ENCODE measurements at regions not wholly inside any gene's neighbourhood (a gene's known extent, or its start where the extent isn't known, plus 50 kb on each side); places are given as distances from the start of the nearest gene placed in this dataset.

- no peak overlapping the region for H3K27ac Mint-ChIP-seq
- Histone ChIP-seq H3K36me3 (ENCODE audit: control insufficient read depth in 2 of 3, insufficient read depth in 3 of 3, low read length in 3 of 3) (no peaks in the 10 kb centered on the region), H3K27ac (ENCODE audit: low read depth, low read length) (no peak overlapping the region)
These were observed 89.4 kb downstream of the BARX1 start for GRCh38 chr9:93865716-93866115.

GRCh38 chr9:93865245-93865644, 89.9 kb downstream of the BARX1 start:
- no peaks in the 10 kb centered on the region for H3K36me3 ChIP-seq (ENCODE audit: control insufficient read depth in 2 of 3, insufficient read depth in 3 of 3, low read length in 3 of 3)
- ChIA-PET POLR2A (no interaction called here), CTCF (no interaction called here)
- peaks cover 0 to 4% (median 0%) of the 10 kb centered on the region in 7 donors for H3K4me1 Mint-ChIP-seq
- H3K9me3 Mint-ChIP-seq = peaks cover 0 to 2% (median 0%) of the 10 kb centered on the region in 11 donors
- peaks cover 5 to 31% (median 25%) of the 10 kb centered on the region in 5 donors for H3K27me3 Mint-ChIP-seq
- intact Hi-C loops (cut with micrococcal nuclease) = no loop called here
- H3K27me3 ChIP-seq (ENCODE audit: control insufficient read depth in 2 of 2, insufficient read depth in 2 of 2, low read length in 2 of 2) = no peaks in the 10 kb centered on the region
- H3K9me3 ChIP-seq (ENCODE audit: control insufficient read depth in 2 of 3, low read length in 3 of 3) = no peaks in the 10 kb centered on the region
- peaks cover 0 to 4% (median 0%) of the 10 kb centered on the region in 5 donors for H3K36me3 Mint-ChIP-seq
- no peak overlapping the region for H3K27ac Mint-ChIP-seq
- H3K4me3 Mint-ChIP-seq = no peak overlapping the region
- no peak overlapping the region for H3K27ac ChIP-seq (ENCODE audit: low read depth, low read length)
- no peak overlapping the region for H3K4me3 ChIP-seq (ENCODE audit: low read length)
- ATAC-seq = no peak
- H3K4me1 ChIP-seq (ENCODE audit: control insufficient read depth in 2 of 2, insufficient read depth in 2 of 2, low read length in 2 of 2) = no peaks in the 10 kb centered on the region
- DNase-seq = no peak

More at GRCh38 chr9:93865716-93866115, 89.4 kb downstream of the BARX1 start:
- Histone ChIP-seq H3K27me3 (ENCODE audit: control insufficient read depth in 2 of 2, insufficient read depth in 2 of 2, low read length in 2 of 2) (no peaks in the 10 kb centered on the region), H3K4me1 (ENCODE audit: control insufficient read depth in 2 of 2, insufficient read depth in 2 of 2, low read length in 2 of 2) (no peaks in the 10 kb centered on the region), H3K9me3 (ENCODE audit: control insufficient read depth in 2 of 3, low read length in 3 of 3) (no peaks in the 10 kb centered on the region), H3K4me3 (ENCODE audit: low read length) (no peak overlapping the region)
- Mint-ChIP-seq H3K9me3 (peaks cover 0 to 2% (median 0%) of the 10 kb centered on the region in 11 donors), H3K4me3 (no peak overlapping the region), H3K27me3 (peaks cover under 1 to 31% (median 20%) of the 10 kb centered on the region in 5 donors), H3K36me3 (peaks cover 0 to 4% (median 0%) of the 10 kb centered on the region in 5 donors), H3K4me1 (peaks cover 0 to under 1% (median 0%) of the 10 kb centered on the region in 7 donors)
- ATAC-seq = no peak
- intact Hi-C loops (cut with micrococcal nuclease) = no loop called here
- ChIA-PET POLR2A (no interaction called here), CTCF (no interaction called here)
- no peak for DNase-seq

DNA sequence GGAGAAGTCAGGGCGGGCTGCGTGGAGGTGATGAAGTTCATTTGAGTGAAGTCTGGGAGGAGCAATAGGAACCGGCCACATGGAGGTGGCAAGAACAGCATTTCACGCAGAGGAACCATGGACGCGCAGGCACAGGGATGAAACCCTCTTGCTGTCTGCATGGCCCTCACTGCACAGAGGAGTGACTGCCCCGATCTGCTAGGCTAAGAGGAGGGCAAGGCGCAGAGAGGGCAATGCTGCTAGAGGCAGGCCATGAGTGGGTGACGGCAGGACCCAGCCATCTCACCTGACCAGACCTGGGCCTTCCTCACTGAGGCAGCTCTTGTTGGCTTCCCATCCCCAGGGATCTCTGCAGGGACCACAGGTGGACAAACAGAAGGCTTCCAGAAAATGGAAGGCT, 90.3 kb downstream of the BARX1 start:
- Mint-ChIP-seq H3K9me3 (peaks cover 0 to 2% (median 0%) of the 10 kb centered on the region in 11 donors), H3K27me3 (peaks cover 9 to 34% (median 29%) of the 10 kb centered on the region in 5 donors), H3K4me1 (peaks cover 0 to 4% (median 0%) of the 10 kb centered on the region in 7 donors), H3K4me3 (no peak overlapping the region), H3K27ac (no peak overlapping the region), H3K36me3 (peaks cover 0 to 4% (median 0%) of the 10 kb centered on the region in 5 donors)
- Histone ChIP-seq H3K4me1 (ENCODE audit: control insufficient read depth in 2 of 2, insufficient read depth in 2 of 2, low read length in 2 of 2) (no peaks in the 10 kb centered on the region), H3K36me3 (ENCODE audit: control insufficient read depth in 2 of 3, insufficient read depth in 3 of 3, low read length in 3 of 3) (no peaks in the 10 kb centered on the region), H3K4me3 (ENCODE audit: low read length) (no peak overlapping the region), H3K27me3 (ENCODE audit: control insufficient read depth in 2 of 2, insufficient read depth in 2 of 2, low read length in 2 of 2) (no peaks in the 10 kb centered on the region), H3K9me3 (ENCODE audit: control insufficient read depth in 2 of 3, low read length in 3 of 3) (no peaks in the 10 kb centered on the region), H3K27ac (ENCODE audit: low read depth, low read length) (no peak overlapping the region)
- DNase-seq = no peak
- ChIA-PET CTCF (no interaction called here), POLR2A (no interaction called here)
- ATAC-seq = no peak
- intact Hi-C loops (cut with micrococcal nuclease) = no loop called here

DNA sequence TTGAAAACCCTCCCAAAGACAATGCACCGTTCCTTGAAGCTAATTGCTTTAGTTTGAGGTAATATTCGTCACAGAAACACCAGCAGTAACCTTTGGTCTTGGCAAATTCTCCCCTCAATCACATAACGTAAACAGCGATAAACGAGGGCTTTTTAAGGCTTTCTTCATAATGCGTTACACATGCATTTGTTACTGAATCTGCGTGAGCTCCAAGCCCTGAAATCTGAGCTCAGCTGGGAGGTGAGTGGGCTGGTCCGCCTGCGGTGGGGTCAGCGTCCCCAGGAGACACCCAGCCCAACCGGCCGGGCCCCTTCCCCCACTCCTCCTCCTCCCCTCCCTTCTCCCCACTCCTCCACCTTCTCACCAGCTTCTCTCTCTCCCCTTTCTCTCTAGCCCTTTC, 91.1 kb downstream of the BARX1 start:
- intact Hi-C loops (cut with micrococcal nuclease) = no loop called here
- ChIA-PET POLR2A (no interaction called here), CTCF (no interaction called here)
- no peaks in the 10 kb centered on the region for H3K4me1 ChIP-seq (ENCODE audit: control insufficient read depth in 2 of 2, insufficient read depth in 2 of 2, low read length in 2 of 2)
- no peaks in the 10 kb centered on the region for H3K27me3 ChIP-seq (ENCODE audit: control insufficient read depth in 2 of 2, insufficient read depth in 2 of 2, low read length in 2 of 2)
- ATAC-seq (no peak), DNase-seq (no peak)
- H3K27me3 Mint-ChIP-seq = peaks cover 16 to 38% (median 31%) of the 10 kb centered on the region in 5 donors
- no peak overlapping the region for H3K4me3 ChIP-seq (ENCODE audit: low read length)
- H3K27ac ChIP-seq (ENCODE audit: low read depth, low read length) = no peak overlapping the region
- peaks cover 0 to 3% (median 0%) of the 10 kb centered on the region in 11 donors for H3K9me3 Mint-ChIP-seq
- H3K36me3 ChIP-seq (ENCODE audit: control insufficient read depth in 2 of 3, insufficient read depth in 3 of 3, low read length in 3 of 3) = no peaks in the 10 kb centered on the region
- no peaks in the 10 kb centered on the region for H3K9me3 ChIP-seq (ENCODE audit: control insufficient read depth in 2 of 3, low read length in 3 of 3)
- no peak overlapping the region for H3K27ac Mint-ChIP-seq
- H3K4me3 Mint-ChIP-seq = no peak overlapping the region
- peaks cover 0 to 4% (median 0%) of the 10 kb centered on the region in 5 donors for H3K36me3 Mint-ChIP-seq
- H3K4me1 Mint-ChIP-seq = peaks cover 0 to 4% (median 0%) of the 10 kb centered on the region in 7 donors

DNA sequence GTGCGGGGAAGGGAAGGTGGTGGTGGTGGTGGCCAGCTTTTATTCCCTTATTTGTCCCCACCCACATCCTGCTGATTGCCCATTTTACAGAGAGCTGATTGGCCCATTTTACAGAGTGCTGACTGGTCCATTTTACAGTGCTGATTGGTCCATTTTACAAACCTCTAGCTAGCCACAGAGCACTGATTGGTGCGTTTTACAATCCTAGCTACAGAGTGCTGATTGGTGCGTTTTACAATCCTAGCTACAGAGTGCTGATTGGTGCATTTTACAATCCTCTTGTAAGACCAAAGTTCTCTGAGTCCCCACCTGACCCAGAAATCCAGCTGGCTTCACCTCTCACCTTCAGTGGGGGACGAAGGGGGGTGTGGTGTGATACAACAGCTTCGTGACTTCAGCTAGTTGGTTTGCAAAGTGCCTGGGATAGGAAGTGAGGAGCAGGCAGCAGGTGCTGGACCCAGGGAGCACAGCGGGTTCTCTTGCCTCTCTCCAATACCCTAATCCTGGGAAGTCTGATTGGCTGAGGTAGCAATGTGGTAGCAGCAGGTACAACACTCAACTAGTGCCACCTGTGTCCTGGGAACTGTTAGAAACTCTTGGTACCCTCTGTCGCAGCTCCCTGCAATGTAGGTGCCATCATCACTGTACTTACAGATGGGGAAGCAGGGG, 92.1 kb downstream of the BARX1 start:
- CTCF ChIA-PET = no interaction called here
- Mint-ChIP-seq H3K4me3 (no peak overlapping the region), H3K27me3 (peaks cover 24 to 46% (median 38%) of the 10 kb centered on the region in 5 donors), H3K4me1 (peaks cover 0 to 4% (median 0%) of the 10 kb centered on the region in 7 donors), H3K27ac (no peak overlapping the region), H3K36me3 (peaks cover 0 to 4% (median 0%) of the 10 kb centered on the region in 5 donors), H3K9me3 (peaks cover 0 to 4% (median 0%) of the 10 kb centered on the region in 11 donors)
- intact Hi-C loops (cut with micrococcal nuclease) = no loop called here
- no peak for DNase-seq
- POLR2A ChIA-PET = no interaction called here
- ATAC-seq = no peak
- Histone ChIP-seq H3K27me3 (ENCODE audit: control insufficient read depth in 2 of 2, insufficient read depth in 2 of 2, low read length in 2 of 2) (no peaks in the 10 kb centered on the region), H3K4me1 (ENCODE audit: control insufficient read depth in 2 of 2, insufficient read depth in 2 of 2, low read length in 2 of 2) (no peaks in the 10 kb centered on the region), H3K9me3 (ENCODE audit: control insufficient read depth in 2 of 3, low read length in 3 of 3) (no peaks in the 10 kb centered on the region), H3K36me3 (ENCODE audit: control insufficient read depth in 2 of 3, insufficient read depth in 3 of 3, low read length in 3 of 3) (no peaks in the 10 kb centered on the region), H3K27ac (ENCODE audit: low read depth, low read length) (no peak overlapping the region), H3K4me3 (ENCODE audit: low read length) (no peak overlapping the region)

DNA sequence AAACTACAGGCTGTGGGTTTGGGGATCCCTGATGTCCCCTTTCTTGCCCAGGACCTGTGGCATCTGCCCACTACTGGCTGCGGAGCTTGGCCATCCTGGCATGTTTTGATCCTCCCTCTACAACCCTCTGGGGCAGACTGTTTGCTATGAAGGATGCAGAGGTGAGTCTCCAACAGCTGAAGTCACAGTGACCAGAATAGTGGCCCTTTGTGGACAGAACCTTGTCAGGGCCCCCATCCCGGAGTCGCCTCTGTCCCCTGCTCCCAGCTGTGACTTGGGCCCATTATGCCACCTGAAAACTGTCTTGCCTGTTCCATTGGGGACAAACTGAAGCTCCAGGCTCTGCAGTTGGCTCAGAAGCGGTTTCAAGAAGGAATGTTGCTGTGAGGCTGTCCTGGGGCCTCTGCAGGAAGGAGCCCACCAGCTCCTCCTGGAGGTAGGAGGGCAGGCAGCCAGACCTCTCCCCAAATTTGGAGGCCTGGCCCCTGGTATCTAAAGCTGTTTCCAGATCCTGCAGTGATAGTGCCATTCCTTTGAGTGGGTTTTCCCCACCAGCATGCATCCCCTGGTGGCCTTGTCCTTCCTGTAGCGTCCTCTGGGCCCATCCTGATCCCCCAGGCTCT, 93.3 kb downstream of the BARX1 start:
- Histone ChIP-seq H3K27ac (ENCODE audit: low read depth, low read length) (no peak overlapping the region), H3K4me1 (ENCODE audit: control insufficient read depth in 2 of 2, insufficient read depth in 2 of 2, low read length in 2 of 2) (no peaks in the 10 kb centered on the region), H3K9me3 (ENCODE audit: control insufficient read depth in 2 of 3, low read length in 3 of 3) (no peaks in the 10 kb centered on the region), H3K4me3 (ENCODE audit: low read length) (no peak overlapping the region), H3K36me3 (ENCODE audit: control insufficient read depth in 2 of 3, insufficient read depth in 3 of 3, low read length in 3 of 3) (no peaks in the 10 kb centered on the region), H3K27me3 (ENCODE audit: control insufficient read depth in 2 of 2, insufficient read depth in 2 of 2, low read length in 2 of 2) (no peaks in the 10 kb centered on the region)
- ChIA-PET POLR2A (no interaction called here), CTCF (no interaction called here)
- Mint-ChIP-seq H3K36me3 (peaks cover 0 to 4% (median 0%) of the 10 kb centered on the region in 5 donors), H3K27ac (no peak overlapping the region), H3K27me3 (peaks cover 33 to 48% (median 45%) of the 10 kb centered on the region in 5 donors), H3K9me3 (peaks cover 0 to 4% (median 0%) of the 10 kb centered on the region in 11 donors), H3K4me1 (peaks cover 0 to 4% (median 0%) of the 10 kb centered on the region in 7 donors), H3K4me3 (no peak overlapping the region)
- ATAC-seq (no peak), DNase-seq (no peak)
- intact Hi-C loops (cut with micrococcal nuclease) = no loop called here
